COLO829 (cell line): ENCODE measurements at regions not wholly inside any gene's neighbourhood (a gene's known extent, or its start where the extent isn't known, plus 50 kb on each side); places are given as distances from the start of the nearest gene placed in this dataset.

Source experiments
- DNase-seq: peaks from one replicate; pipeline ENCODE4 v3.0.0; 2012; ENCODE audit warnings: low spot score

DNA sequence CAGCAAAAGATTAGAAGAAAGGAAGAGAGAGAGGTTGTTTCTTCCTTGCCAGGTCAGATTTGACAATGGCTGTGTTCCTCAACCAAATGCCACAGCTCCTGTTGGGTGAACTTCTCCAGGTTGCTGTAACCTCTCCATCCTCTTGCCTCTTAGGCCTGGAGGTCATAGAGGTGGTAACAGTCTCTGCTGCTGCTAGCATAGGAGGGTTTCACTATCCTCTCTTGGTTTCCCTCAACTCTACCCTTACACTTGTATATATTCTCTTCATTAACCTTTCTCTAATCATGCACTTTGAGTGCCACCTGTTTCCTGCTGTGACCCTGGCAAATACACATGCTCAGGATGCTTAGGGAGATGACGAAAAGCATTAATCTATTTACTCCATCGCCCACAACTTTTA is 67.7 kb upstream of the HIF1A start:
- no peak for DNase-seq

DNA sequence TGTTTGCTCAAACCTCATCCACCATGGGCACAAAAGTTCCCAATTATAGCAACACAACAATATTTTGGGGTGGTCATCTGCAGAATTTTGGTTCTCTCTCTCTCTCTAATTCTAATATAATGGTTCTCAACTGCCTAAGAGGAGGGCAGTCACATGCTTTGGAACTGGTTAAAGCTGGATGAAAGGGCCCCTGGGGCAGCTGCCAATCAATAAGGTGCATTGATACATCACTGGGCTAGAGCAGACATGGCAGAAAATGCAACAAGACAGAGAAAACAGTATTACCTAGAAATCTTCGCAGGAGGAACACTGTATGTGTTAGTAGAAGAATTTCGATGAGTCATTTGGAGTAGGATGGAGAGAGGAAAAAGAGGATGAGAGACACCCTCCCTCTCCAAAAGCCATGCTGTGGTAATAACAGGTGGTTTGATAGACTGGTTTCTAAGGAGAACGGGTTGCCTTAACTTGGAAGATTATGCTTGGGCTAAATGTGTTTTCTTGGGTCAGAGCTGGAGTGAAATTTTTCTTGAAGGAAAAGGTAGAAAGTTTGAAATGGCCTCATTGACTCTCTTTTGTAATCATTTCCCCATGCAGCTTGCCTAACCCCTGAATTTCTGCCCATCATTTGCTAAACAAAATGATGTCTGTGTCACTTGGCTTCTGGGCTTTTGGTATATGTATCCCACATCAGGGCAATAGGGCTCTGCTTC is 67.1 kb upstream of the HIF1A start:
- no peak for DNase-seq

DNA sequence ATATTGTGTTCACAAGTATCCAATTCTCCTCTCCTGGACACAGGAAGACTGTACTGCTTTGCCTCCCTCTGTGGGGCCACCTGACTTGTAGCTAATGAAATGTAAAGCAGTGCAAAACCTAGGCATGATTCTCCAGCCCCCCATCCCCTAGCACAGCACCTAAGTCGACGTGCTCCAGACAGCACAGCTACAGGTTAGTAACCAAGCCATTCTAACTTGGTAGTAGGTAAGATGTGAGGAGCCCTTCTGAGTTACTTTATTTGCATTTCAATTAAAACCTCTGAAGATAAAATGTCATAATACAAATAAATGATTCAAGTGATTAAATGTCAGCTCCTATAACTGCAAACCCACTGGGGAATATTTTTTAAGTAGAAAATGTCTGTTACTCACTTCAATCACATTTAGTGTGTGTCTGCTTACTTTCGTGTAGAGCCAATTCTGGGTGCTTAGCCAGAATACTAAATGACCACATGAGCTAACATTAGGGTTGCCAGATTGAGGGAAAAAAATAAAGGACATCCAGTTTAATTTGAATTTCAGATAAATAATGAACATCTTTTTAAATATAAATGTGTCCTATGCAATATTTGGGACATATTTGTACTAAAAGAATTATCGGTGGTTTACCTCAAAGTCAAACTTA is 64.8 kb upstream of the HIF1A start:
- no peak for DNase-seq

DNA sequence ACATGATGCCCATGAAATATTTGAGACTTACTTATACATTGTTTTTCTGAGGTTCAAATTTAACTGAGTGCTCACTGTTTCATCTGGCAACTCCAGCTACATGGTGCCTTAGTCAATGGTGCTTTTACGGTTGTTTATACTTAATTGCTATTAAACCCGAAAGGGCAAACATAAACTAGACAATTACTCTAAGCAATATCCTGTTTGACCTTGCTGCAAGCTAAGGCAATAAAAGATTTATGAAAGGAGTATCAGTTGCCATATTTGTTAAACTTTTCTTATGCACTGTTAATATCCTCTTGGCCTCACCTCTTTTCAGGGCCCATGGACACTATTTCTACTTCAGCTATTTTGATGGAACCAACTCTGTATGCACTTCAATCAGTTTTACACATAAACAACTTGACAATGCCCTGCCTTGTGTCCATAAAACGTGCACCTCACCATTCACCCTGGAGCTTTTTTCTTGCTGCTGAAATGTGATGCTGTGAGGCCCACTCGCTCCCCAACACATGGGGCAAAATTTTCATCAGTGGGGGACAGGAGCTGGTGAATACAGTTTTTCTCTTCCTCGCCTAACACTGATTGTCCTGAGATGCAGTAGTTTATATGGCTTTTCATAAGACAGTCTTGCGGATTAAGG is 64.1 kb upstream of the HIF1A start:
- DNase-seq = no peak

DNA sequence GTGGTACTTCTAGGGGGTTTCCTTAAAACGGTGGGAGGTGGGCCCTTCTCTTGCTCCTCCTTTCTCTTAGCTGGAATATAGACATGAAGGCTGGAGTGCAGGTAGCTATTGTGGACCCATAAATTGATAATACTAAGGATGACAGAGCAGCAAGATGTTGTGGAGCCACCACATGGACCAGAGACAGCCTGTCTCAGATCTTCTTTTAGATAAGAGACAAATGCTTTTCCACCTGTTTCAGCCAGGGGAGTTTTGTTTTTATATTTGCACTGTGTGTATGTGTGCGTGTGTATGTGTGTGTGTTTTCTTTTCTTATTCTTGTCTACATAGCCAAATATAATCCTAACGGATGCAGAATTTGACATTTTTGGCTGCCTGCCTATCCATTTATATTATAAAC is 62.9 kb upstream of the HIF1A start:
- no peak for DNase-seq

DNA sequence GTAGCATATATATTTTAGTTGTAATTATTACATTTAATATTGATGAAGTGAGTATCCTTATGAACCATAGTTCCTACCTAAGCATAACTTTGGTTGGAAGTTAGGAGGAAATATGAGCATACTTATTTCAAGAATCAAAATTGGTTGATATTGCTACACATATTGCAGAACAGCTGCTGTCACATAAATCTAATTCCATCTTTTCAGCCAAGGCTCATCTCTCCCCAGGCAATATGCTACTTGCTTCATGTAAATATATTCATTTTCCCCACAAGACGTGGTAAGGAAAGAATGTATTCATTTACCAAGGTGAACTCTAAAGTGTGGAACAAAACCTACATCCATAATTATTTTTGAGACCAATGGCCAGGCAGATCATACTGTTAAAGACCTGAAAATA is 62.5 kb upstream of the HIF1A start:
- DNase-seq = no peak

DNA sequence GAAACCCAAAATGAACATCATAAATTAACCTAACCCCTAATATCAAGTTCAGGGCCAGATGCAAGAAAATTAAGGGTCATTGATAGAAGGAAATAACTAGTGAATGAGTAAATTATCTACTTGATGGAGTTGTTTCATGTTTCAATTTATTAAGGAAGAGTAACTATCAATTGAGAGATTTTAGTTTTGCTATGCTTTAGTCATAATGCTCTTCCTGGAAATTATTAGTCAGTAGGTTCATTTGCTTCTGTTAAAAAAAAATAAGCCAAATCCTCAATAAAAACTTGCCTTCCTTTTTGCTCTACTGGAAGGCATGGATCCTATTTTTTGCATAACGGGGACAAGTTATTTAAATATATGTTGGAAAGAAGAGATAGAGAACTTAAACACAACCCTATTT is 59.0 kb upstream of the HIF1A start:
- no peak for DNase-seq

DNA sequence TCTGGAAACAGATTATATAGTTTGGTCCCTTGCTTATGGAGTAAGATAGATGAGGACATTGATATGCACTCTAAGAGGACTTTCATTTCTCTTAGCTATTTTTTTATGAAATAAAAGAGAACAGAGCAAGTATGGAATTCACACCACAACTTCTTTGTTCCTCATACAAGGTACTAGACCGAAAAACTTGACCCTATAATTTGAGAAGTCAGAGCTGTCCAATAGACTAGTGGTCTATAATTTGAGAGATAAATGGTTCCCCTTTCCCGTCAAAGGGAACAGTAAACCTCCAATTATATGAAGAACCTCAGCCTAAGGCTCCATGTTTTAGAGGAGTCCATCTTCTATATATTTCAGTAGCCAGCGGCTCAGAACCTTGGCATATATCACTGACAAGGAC is 58.5 kb upstream of the HIF1A start:
- DNase-seq = no peak

DNA sequence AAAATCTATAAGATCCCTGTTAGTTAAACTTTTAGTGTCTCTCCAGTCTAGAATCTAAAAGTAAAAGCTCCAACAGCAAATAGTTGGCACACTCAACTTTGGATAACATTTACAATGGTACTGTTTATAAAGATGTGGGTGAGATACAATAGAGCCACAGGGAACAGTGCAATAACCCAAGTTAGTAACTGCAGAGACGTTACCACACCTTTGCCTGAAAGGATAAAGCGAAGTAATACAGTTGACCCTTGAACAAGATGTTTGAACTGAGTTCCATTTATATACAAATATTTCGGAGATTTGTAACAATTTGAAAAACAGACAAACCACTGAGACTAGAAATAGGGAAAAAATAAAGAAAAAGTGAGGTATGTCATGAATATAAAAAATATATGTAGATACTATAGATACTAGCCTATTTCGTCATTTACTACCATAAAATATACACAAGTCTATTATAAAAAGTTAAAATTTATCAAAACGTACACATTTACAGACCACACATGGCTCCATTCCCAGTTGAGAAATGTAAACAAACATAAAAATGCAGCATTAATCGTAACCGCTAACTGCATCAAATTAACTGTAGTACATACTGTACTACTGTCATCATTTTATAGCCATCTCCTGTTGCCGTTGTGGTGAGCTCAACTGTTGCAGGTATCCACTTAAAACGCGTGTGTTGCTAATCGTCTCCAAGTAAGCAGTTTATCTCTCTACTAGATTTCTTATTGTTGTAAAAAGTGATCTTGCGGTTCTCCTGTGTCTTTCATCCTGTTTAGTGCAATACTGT is 56.5 kb upstream of the HIF1A start:
- DNase-seq = no peak

DNA sequence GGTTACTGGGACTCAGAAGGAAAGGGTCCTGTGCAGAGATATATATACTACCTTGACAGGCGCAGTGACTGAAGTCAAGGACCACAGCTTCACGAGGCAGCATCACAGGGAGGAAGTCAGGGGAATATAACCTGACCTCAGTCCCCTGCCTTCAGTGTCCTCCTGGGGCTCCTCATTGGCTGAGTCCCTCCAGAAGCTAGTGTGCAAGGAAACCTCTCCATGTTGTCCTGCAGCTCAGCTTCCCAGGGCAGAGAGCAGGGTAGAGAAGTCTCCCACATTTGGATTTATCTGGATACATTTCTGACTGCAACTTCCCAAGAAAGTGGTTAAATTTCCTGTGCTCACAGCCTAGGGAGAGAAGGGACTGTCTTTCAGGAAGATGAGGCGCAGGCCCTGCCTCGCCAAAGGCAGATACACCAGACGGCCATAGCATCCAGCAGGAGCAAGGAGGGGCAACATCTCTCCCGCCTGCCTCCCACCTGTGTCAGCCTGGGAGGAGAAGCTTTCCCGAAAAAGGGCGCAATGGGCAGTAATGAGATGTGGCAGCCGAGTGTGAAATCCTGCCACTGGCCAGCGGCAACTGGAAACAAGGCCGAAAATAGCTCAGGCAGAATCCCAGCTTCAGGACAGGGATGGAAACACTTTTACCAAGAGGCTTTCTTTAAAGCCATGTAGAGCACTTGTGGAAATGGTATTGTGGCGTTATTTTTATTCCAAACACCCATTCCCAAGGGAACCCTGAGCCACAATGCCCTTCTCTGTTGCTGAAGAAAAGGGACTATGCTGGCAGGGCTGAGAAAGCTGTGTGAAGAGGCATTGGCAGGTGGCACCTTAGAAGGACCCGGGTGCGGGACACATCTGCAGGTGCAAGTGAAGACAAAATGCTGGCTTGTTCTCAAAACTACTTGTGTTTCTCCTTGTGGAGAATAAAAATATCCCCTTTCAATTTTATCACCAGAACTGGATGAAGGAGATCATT is 54.9 kb upstream of the HIF1A start:
- DNase-seq = no peak

DNA sequence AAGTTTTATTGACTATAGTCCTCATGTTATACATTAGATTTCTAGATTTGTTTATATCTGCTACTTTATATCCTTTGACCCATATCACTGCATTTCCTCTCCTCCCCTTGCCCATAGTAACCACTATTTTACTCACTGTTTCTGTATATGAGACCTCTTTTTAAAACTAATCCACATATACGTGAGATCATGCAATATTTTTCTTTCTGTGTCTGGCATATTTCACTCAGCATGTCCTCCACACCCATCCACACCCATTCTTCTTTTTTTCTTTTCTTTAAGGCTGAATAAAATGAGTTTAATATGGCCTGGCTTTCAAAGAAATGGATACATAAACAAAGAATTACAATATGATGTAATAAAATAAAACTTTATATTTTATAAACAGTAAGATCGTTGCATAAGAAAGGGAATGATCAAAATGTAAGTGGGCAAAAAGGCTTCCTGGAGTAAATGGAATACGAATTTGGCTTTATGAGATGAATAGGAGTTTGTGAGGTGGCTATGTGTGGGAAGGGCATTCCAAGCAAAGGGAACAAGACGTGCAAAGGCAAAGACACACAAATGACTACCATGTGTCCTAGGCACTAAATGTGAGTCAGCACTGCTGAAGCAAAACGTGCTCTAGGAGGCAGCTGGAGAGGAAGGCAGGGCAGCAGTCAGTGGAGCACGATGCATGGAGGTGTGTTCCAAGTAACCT is 53.2 kb upstream of the HIF1A start:
- DNase-seq = no peak

DNA sequence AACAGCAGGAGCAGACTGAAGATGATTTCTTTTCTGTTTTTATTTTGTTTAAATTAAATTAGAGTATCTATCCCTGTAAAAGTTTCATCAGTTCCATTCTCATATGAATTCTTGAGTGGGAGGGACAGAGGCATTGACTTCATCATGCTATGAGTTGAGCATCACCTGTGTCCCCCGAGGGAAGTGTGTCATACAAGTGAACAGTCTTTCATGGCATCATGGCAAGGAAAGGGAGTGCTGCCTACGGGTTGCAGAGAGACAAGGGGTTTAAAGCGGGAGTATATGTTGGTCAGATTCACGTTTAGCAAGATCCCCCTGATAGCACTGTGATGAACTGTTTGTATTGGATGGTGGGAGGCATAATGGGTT is 52.7 kb upstream of the HIF1A start:
- DNase-seq = no peak

DNA sequence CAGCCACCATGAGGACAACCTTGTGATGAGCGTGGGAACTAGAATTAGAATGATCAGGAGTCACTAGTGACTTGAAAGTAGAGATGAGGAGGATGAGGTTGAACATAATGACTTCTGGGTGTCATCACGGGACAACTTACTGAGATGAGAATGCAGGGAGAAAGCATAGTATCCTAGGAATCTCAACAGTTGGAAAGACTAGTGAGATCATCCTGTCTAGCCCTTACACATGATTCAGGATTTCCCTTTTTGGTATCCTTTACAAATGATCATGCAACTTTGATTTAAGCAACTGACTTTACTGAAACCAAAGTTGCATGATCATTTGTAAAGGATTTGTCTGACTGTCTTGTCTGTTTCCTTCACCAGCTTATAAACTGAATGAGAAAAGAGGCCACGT is 51.8 kb upstream of the HIF1A start:
- no peak for DNase-seq

DNA sequence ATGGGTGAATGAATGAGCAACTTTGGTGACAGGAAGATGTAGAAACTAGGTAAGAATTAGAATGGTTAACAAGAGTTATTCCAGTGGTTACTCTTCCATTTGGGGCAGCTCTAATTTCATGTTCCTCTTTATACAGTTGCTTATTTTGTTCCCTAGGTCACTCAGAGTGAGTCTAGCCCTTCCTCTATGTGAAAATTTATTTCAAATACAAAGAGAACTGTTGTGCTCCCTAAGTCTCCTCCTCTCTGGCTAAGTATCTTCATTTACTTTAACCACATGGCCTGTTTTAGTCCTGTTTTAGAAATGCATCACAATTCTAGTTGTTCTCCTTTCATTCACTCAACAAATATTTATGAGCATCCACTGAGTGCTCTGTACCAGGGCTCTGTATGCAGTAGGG is 51.1 kb upstream of the HIF1A start:
- no peak for DNase-seq

DNA sequence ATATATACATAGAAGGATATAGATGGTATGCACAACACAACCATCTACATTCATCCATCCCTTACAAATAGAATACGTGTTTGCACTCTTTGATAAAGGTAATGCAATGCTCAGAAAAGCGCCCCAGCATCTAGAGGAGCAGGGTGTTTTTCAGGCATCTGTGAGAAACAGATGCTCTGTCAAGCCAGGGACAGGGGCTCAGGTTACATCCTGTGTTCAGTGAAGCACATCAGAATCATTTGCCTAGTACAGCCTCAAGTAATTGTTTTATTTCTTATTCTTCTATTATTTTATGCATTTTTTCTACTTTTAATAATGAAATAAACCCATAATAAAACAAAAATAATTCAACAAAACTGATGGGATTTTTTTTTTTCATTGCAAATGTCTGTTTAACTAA is 50.5 kb upstream of the HIF1A start:
- no peak for DNase-seq

DNA sequence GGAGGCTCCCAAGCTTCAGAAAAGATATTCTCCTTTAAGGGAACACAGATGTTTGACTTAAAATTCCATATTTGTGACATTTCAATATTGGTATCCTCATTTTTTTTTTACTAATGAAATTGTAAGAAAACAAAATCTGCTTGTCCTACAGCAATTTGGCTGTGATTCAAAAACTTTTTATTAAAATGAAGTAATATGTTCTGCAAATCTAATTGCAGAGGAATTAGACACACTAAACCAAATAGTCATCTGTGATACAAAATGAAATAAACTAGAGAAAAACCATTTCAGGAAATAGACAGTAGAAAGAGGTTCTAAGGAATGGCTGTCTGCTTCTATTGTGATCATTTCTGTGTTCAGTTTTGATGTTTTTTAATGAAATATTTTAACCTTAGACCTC is 50.1 kb upstream of the HIF1A start:
- DNase-seq = no peak
